Brain microvascular endothelial cell (primary cell): ENCODE measurements at regions not wholly inside any gene's neighbourhood (a gene's known extent, or its start where the extent isn't known, plus 50 kb on each side); places are given as distances from the start of the nearest gene placed in this dataset.

Experiments used
- DNase-seq: peaks from one replicate; pipeline ENCODE4 v3.0.0-alpha.2; 2020
- H3K27ac ChIP-seq: fragments of 250-450 bp; sonication (Bioruptor Pico); 2 replicates; pipeline ENCODE4 v1.5.1; 2020; ENCODE audit warnings: mild to moderate bottlenecking, moderate library complexity
- H3K27me3 ChIP-seq: fragments of 250-450 bp; sonication (Bioruptor Pico); replicated peaks from 2 replicates; pipeline ENCODE4 v1.5.1; 2020; ENCODE audit warnings: mild to moderate bottlenecking
- H3K36me3 ChIP-seq: fragments of 250-450 bp; sonication (Bioruptor Pico); replicated peaks from 2 replicates; pipeline ENCODE4 v1.5.1; 2020; ENCODE audit warnings: mild to moderate bottlenecking
- H3K4me3 ChIP-seq: 2 replicates; pipeline ENCODE4 v1.5.1; 2011; ENCODE audit warnings: low read depth, mild to moderate bottlenecking, control low read depth, low read length, moderate library complexity
- in situ Hi-C: cut with HindIII; loops from 2 replicates; pipeline ENCODE4 v1.10.0; 2017; ENCODE audit warnings: low sequenced_read_pairs, low pct_ligation_motif_present
- TF ChIP-seq, protein P1 (sequence below): IDR thresholded peaks from 2 replicates; pipeline ENCODE4 v1.5.1; 2011; ENCODE audit warnings: low read depth, mild to moderate bottlenecking, moderate library complexity, low read length, control low read depth, inconsistent platforms; ENCODE audit errors: missing control alignments

DNA sequence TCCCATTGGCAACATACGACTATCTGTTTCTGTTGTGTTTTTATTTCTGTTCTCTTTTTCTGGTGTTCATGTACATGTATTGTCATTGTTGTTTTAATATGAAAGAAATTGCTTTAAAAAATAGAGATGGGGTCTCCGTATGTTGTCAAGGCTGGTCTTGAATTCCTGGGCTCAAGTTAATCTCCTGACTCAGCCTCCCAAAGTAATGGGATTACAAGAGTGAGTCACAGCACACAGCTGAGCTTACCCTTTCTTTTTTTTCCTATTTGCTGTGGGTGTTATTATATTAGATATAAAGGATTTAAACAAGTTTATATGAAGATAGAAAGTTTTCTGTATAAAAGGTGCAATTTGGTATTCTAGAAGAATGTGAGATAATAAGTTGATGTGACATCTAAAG, 554.6 kb downstream of the DSC3 start:
- H3K27me3 ChIP-seq = no peaks in the 10 kb centered on the region
- H3K27ac ChIP-seq = no peak overlapping the region
- no peak for DNase-seq
- in situ Hi-C loops = no loop called here
- no peak overlapping the region for H3K4me3 ChIP-seq
- H3K36me3 ChIP-seq = no peaks in the 10 kb centered on the region
- TF ChIP-seq, protein P1, sequence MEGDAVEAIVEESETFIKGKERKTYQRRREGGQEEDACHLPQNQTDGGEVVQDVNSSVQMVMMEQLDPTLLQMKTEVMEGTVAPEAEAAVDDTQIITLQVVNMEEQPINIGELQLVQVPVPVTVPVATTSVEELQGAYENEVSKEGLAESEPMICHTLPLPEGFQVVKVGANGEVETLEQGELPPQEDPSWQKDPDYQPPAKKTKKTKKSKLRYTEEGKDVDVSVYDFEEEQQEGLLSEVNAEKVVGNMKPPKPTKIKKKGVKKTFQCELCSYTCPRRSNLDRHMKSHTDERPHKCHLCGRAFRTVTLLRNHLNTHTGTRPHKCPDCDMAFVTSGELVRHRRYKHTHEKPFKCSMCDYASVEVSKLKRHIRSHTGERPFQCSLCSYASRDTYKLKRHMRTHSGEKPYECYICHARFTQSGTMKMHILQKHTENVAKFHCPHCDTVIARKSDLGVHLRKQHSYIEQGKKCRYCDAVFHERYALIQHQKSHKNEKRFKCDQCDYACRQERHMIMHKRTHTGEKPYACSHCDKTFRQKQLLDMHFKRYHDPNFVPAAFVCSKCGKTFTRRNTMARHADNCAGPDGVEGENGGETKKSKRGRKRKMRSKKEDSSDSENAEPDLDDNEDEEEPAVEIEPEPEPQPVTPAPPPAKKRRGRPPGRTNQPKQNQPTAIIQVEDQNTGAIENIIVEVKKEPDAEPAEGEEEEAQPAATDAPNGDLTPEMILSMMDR = no peak

DNA sequence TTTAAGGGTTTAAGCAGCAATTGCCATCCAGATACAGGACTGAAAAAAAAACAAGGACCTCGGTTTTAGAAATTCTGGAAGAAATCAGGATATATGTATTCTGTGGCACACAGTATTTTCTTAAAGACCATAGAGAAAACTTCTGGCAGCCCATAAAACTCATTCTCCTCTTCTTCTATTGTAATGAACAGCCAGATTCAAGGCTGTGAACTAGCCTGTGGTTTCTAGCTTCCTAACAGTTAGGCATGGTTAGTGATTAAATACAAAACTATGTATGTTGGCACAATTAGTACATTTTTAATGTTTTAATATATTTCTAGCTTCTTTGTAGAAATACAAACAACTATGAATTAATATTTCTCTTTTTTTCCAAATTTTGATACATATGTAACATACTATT, 555.7 kb downstream of the DSC3 start:
- Histone ChIP-seq H3K27me3 (no peaks in the 10 kb centered on the region), H3K4me3 (no peak overlapping the region), H3K36me3 (no peaks in the 10 kb centered on the region), H3K27ac (no peak overlapping the region)
- in situ Hi-C loops = no loop called here
- DNase-seq = no peak
- TF ChIP-seq, protein P1 = no peak

DNA sequence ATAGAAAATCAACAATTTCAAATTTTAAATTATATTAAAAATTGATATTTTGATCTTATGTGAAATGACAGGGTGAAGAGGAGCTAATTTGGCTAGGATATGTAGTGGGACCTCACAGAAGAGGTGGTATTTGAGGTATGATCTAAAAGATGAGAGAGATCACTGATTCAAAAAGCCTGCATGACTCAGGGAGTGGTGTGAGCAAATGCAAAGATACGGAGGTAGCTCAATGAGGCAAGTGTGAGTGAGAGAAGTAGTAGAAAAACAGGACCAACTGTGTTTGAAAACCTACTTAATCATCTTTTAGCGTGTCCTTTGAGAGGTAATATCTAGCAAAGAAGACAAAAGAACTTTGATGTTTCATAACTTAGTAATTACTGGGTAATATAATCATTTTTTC, 557.5 kb downstream of the DSC3 start:
- no peak for DNase-seq
- no peaks in the 10 kb centered on the region for H3K36me3 ChIP-seq
- H3K27ac ChIP-seq = no peak overlapping the region
- no peaks in the 10 kb centered on the region for H3K27me3 ChIP-seq
- in situ Hi-C loops = no loop called here
- no peak overlapping the region for H3K4me3 ChIP-seq
- TF ChIP-seq, protein P1 = no peak

DNA sequence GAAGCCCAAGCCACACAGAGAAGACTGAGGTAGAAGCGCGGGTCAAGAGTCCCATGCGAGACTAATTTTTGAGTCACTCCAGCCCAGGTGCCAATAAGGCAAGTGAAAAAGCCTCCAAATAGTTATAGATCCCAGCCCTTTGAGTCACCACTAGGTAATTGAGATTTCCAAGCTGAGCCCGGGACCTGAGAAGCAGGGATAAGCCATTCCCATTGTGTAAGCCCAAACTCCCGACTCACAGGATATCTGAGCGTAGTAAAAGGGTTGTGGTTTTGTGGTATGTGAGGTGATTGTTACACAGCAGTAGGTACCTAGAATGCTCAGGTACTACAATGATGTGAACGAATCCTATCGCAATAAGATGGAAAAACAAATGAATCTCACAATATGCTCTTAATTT, 560.7 kb downstream of the DSC3 start:
- H3K27ac ChIP-seq = no peak overlapping the region
- H3K36me3 ChIP-seq = no peaks in the 10 kb centered on the region
- DNase-seq = no peak
- in situ Hi-C loops = no loop called here
- TF ChIP-seq, protein P1 = no peak
- no peak overlapping the region for H3K4me3 ChIP-seq
- no peaks in the 10 kb centered on the region for H3K27me3 ChIP-seq

DNA sequence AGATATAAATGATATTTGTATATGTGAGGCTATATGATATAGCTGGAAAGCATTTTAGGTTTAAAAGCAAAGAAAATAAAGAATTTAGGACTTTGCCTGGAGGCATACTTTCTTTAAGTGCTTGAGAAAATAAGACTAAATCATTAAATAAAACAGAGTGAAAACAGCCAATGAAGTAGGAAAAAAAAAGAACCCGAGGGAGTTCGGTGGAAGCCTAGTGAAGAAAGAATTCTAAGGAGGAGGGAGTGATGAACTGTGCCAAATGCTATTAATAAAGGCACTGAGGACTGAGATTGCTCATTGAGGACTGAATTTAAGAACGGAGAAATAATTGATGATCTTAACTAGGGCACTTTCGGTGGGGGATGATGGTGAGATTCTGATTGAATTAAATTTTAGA, 573.5 kb downstream of the DSC3 start:
- Histone ChIP-seq H3K27ac (no peak overlapping the region), H3K4me3 (no peak overlapping the region), H3K27me3 (no peaks in the 10 kb centered on the region), H3K36me3 (no peaks in the 10 kb centered on the region)
- no peak for DNase-seq
- TF ChIP-seq, protein P1 = no peak
- in situ Hi-C loops = no loop called here

DNA sequence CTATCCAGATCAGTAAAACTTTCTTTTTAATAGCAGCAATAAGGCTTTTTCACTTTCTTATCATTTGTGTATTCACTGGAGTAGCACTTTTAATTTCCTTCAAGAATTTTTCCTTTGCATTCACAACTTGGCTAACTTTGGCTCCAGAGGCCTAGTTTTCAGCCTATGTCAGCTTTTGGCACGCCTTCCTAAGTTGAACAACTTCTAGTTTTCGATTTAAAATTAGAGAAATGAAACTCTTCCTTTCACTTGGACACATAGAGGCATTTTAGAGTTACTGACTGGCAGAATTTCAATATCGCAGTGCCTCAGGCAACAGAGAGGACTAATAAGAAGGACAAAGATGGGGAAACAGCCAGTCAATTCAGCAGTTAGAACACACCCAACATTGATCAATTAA, 577.4 kb downstream of the DSC3 start:
- Histone ChIP-seq H3K36me3 (no peaks in the 10 kb centered on the region), H3K27me3 (no peaks in the 10 kb centered on the region), H3K27ac (no peak overlapping the region), H3K4me3 (no peak overlapping the region)
- TF ChIP-seq, protein P1 = no peak
- DNase-seq = no peak
- in situ Hi-C loops = no loop called here
